ENCODE measurements at regions not wholly inside any gene's neighbourhood (a gene's known extent, or its start where the extent isn't known, plus 50 kb on each side); places are given as distances from the start of the nearest gene placed in this dataset.

GRCh38 chr10:71150796-71151195 is 61.6 kb upstream of the UNC5B start:
- no peak overlapping the region for H3K9ac ChIP-seq
- no peak overlapping the region for H3K27ac ChIP-seq
- H3K4me2 ChIP-seq, result no peak overlapping the region
- DNase-seq (ENCODE audit: low spot score), result no peak
- Mint-ChIP-seq H3K36me3 (no peaks in the 10 kb centered on the region), H3K27ac (no peak overlapping the region), H3K9me3 (no peaks in the 10 kb centered on the region), H3K27me3 (ENCODE audit: insufficient read depth, low read depth) (peaks cover 8% of the 10 kb centered on the region), H3K4me3 (no peak overlapping the region), H3K4me1 (no peaks in the 10 kb centered on the region)
- no peaks in the 10 kb centered on the region for H3K79me2 ChIP-seq (ENCODE audit: low read depth)
- H4K20me1 ChIP-seq (ENCODE audit: low read depth), result no peaks in the 10 kb centered on the region
- H2AFZ ChIP-seq (replicated peaks), result no peak overlapping the region
- TF ChIP-seq CTCF (IDR thresholded peaks at IDR 0.05) (no peak), EZH2 (IDR thresholded peaks at IDR 0.05) (no peak), EZH2phosphoT487 (IDR thresholded peaks at IDR 0.05) (no peak)
- H3K4me3 ChIP-seq, result no peak overlapping the region
- H3K36me3 ChIP-seq, result no peaks in the 10 kb centered on the region
- no peaks in the 10 kb centered on the region for H3K9me3 ChIP-seq (ENCODE audit: low read depth)
- H3K27me3 ChIP-seq, result no peaks in the 10 kb centered on the region
- no peaks in the 10 kb centered on the region for H3K4me1 ChIP-seq
- no peaks in the 10 kb centered on the region for H3F3A ChIP-seq (ENCODE audit: low read depth)

DNA sequence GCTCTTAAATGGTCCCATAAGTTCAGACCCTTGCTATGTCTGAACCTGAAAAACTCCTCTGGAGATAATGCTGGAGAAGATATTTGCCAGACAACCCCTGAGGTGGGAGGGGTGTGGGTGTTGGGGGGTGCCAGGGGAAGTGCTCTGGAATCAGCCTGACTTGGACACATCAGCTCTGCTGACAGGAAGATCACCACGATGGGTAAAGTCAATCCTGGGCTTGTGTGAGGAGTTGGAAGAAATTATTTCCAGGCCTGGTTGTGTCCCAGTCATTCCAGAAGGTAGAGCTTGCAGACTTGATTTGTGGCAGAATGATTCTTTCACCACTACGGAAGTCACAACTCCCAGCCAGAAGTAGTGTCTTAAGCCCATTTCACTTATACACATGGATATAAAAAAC is 60.3 kb upstream of the UNC5B start:
- Mint-ChIP-seq H3K27ac (no peak overlapping the region), H3K4me3 (no peak overlapping the region), H3K4me1 (no peaks in the 10 kb centered on the region), H3K27me3 (ENCODE audit: insufficient read depth, low read depth) (peaks cover 8% of the 10 kb centered on the region), H3K36me3 (no peaks in the 10 kb centered on the region), H3K9me3 (no peaks in the 10 kb centered on the region)
- Histone ChIP-seq H4K20me1 (ENCODE audit: low read depth) (no peaks in the 10 kb centered on the region), H3K27me3 (no peaks in the 10 kb centered on the region), H3K79me2 (ENCODE audit: low read depth) (no peaks in the 10 kb centered on the region), H3F3A (ENCODE audit: low read depth) (no peaks in the 10 kb centered on the region), H3K9ac (no peak overlapping the region), H3K9me3 (ENCODE audit: low read depth) (no peaks in the 10 kb centered on the region), H3K4me3 (no peak overlapping the region), H2AFZ (replicated peaks) (no peak overlapping the region), H3K4me1 (no peaks in the 10 kb centered on the region), H3K27ac (no peak overlapping the region), H3K36me3 (no peaks in the 10 kb centered on the region), H3K4me2 (no peak overlapping the region)
- no peak for DNase-seq (ENCODE audit: low spot score)
- TF ChIP-seq EZH2 (IDR thresholded peaks at IDR 0.05) (no peak), EZH2phosphoT487 (IDR thresholded peaks at IDR 0.05) (no peak)

DNA sequence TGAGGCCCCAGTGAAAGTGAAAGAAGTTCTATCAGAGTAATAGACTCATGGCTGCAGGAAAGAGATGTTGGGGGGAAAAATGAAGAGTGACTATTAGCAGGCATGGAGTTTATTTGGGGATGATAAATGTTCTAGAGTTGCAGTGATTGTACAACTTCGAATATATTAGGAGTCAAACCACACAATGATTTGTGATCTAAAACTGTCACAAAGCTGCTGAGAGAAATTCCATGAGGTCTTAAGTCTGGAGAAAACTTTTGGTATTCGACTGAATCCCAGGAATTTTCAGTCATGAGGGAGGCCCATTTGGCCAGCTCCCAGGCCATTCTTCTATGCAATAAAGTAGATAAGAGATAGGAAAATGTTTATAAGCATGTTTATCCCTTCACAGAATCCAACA is 55.9 kb upstream of the UNC5B start:
- Histone ChIP-seq H3K27me3 (no peaks in the 10 kb centered on the region), H4K20me1 (ENCODE audit: low read depth) (no peaks in the 10 kb centered on the region), H3K79me2 (ENCODE audit: low read depth) (no peaks in the 10 kb centered on the region), H2AFZ (replicated peaks) (no peak overlapping the region), H3K9me3 (ENCODE audit: low read depth) (no peaks in the 10 kb centered on the region), H3K4me3 (no peak overlapping the region), H3K4me2 (no peak overlapping the region), H3K4me1 (peaks cover 4% of the 10 kb centered on the region), H3F3A (ENCODE audit: low read depth) (no peaks in the 10 kb centered on the region), H3K27ac (no peak overlapping the region), H3K9ac (no peak overlapping the region), H3K36me3 (no peaks in the 10 kb centered on the region)
- no peaks in the 10 kb centered on the region for H3K36me3 Mint-ChIP-seq
- peaks cover 15% of the 10 kb centered on the region for H3K27me3 Mint-ChIP-seq (ENCODE audit: insufficient read depth, low read depth)
- no peak for DNase-seq (ENCODE audit: low spot score)
- H3K4me1 Mint-ChIP-seq, result peaks cover 5% of the 10 kb centered on the region
- TF ChIP-seq CTCF (IDR thresholded peaks at IDR 0.05) (no peak), EZH2phosphoT487 (IDR thresholded peaks at IDR 0.05) (no peak), EZH2 (IDR thresholded peaks at IDR 0.05) (no peak)
- H3K9me3 Mint-ChIP-seq, result no peaks in the 10 kb centered on the region
- no peak overlapping the region for H3K4me3 Mint-ChIP-seq
- H3K27ac Mint-ChIP-seq, result no peak overlapping the region

DNA sequence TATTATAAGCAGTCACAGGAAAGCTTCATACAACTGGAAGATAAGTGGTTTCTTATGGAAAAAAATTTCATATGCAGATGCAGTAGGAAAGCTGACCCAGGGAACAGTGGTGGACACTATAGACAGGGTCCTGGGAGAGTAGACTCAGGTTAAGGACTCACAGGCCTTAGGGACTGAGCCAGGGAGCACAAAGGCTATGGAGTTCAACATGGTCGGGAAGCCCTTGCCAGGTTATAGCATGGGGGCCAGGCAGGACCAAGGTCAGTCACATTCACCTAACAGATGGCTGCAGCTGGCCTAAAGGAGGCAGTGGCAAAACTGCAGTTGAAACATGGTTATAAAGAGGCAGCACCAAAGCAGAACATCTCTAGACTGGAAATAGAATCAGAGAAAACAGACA is 54.9 kb upstream of the UNC5B start:
- Histone ChIP-seq H3K79me2 (ENCODE audit: low read depth) (no peaks in the 10 kb centered on the region), H3K4me1 (peaks cover 4% of the 10 kb centered on the region), H3F3A (ENCODE audit: low read depth) (no peaks in the 10 kb centered on the region), H3K9ac (no peak overlapping the region), H3K4me2 (no peak overlapping the region), H2AFZ (replicated peaks) (no peak overlapping the region), H3K27me3 (no peaks in the 10 kb centered on the region), H4K20me1 (ENCODE audit: low read depth) (no peaks in the 10 kb centered on the region), H3K9me3 (ENCODE audit: low read depth) (no peaks in the 10 kb centered on the region), H3K27ac (no peak overlapping the region), H3K36me3 (no peaks in the 10 kb centered on the region), H3K4me3 (no peak overlapping the region)
- no peak for DNase-seq (ENCODE audit: low spot score)
- Mint-ChIP-seq H3K36me3 (no peaks in the 10 kb centered on the region), H3K27me3 (ENCODE audit: insufficient read depth, low read depth) (peaks cover 13% of the 10 kb centered on the region), H3K4me1 (peaks cover 5% of the 10 kb centered on the region), H3K9me3 (no peaks in the 10 kb centered on the region), H3K27ac (no peak overlapping the region), H3K4me3 (no peak overlapping the region)
- TF ChIP-seq EZH2phosphoT487 (IDR thresholded peaks at IDR 0.05) (no peak), CTCF (IDR thresholded peaks at IDR 0.05) (no peak), EZH2 (IDR thresholded peaks at IDR 0.05) (no peak)

Data from neural progenitor cell (in vitro differentiated cells).